Type B pancreatic cell (in vitro differentiated cells): ENCODE measurements at regions not wholly inside any gene's neighbourhood (a gene's known extent, or its start where the extent isn't known, plus 50 kb on each side); places are given as distances from the start of the nearest gene placed in this dataset.

ENCODE experiments used
- DNase-seq: peaks from one replicate; pipeline ENCODE4 v3.0.0; 2021; ENCODE audit warnings: mixed read lengths; ENCODE audit not compliant: unreplicated experiment; ENCODE audit errors: extremely low spot score
- H3K27ac Mint-ChIP-seq: 2 replicates; pipeline ENCODE4 v1.8.0; 2021; ENCODE audit warnings: mild to moderate bottlenecking, mixed read lengths
- H3K27me3 Mint-ChIP-seq: 2 replicates; pipeline ENCODE4 v1.8.0; 2021; ENCODE audit warnings: mixed read lengths
- H3K36me3 Mint-ChIP-seq: 2 replicates; pipeline ENCODE4 v1.8.0; 2021; ENCODE audit warnings: mixed read lengths
- H3K4me1 Mint-ChIP-seq: one replicate; pipeline ENCODE4 v1.8.0; 2021; ENCODE audit warnings: mixed read lengths; ENCODE audit not compliant: unreplicated experiment
- H3K4me3 Mint-ChIP-seq: 2 replicates; pipeline ENCODE4 v1.8.0; 2021; ENCODE audit warnings: mild to moderate bottlenecking, mixed read lengths
- H3K9me3 Mint-ChIP-seq: 2 replicates; pipeline ENCODE4 v1.8.0; 2021; ENCODE audit warnings: mixed read lengths
- TF ChIP-seq, protein P1 (sequence below): fragments of 200-600 bp; sonication (generic); conservative IDR thresholded peaks from 2 replicates; pipeline ENCODE4 v1.5.0; 2021; ENCODE audit warnings: antibody characterized with exemption, mild to moderate bottlenecking

- H3K9me3 Mint-ChIP-seq: no peaks in the 10 kb centered on the region
Measured at GRCh38 chr5:20556115-20556763, 568.2 kb upstream of the CDH18 start.

DNA sequence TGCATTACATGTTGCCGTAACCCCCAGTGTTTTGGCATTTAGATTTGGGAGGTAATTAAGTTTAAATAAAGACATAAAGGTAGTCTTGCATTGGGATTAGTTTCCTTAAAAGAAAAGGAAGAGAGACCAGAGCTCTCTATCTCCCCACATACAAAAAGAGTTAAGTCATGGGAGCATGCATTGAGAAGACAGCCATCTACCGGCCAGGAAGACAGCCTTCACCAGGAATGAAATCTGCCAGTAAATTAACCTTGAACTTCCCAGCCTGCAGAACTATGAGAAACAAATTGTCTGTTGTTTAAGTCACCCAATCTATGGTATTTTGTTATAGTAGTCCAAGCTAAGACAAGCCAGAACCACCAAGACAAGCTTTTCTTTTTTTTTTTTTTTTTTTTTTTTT is 567.0 kb upstream of the CDH18 start:
- no peaks in the 10 kb centered on the region for H3K36me3 Mint-ChIP-seq
- no peaks in the 10 kb centered on the region for H3K27me3 Mint-ChIP-seq
- TF ChIP-seq, protein P1, sequence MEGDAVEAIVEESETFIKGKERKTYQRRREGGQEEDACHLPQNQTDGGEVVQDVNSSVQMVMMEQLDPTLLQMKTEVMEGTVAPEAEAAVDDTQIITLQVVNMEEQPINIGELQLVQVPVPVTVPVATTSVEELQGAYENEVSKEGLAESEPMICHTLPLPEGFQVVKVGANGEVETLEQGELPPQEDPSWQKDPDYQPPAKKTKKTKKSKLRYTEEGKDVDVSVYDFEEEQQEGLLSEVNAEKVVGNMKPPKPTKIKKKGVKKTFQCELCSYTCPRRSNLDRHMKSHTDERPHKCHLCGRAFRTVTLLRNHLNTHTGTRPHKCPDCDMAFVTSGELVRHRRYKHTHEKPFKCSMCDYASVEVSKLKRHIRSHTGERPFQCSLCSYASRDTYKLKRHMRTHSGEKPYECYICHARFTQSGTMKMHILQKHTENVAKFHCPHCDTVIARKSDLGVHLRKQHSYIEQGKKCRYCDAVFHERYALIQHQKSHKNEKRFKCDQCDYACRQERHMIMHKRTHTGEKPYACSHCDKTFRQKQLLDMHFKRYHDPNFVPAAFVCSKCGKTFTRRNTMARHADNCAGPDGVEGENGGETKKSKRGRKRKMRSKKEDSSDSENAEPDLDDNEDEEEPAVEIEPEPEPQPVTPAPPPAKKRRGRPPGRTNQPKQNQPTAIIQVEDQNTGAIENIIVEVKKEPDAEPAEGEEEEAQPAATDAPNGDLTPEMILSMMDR: no peak
- no peak overlapping the region for H3K4me3 Mint-ChIP-seq
- H3K9me3 Mint-ChIP-seq: no peaks in the 10 kb centered on the region
- no peak for DNase-seq
- no peak overlapping the region for H3K27ac Mint-ChIP-seq
- no peaks in the 10 kb centered on the region for H3K4me1 Mint-ChIP-seq

More at GRCh38 chr5:20556115-20556763, 568.2 kb upstream of the CDH18 start:
- no peak overlapping the region for H3K4me3 Mint-ChIP-seq
- TF ChIP-seq, protein P1: no peak
- no peaks in the 10 kb centered on the region for H3K4me1 Mint-ChIP-seq
- no peaks in the 10 kb centered on the region for H3K27me3 Mint-ChIP-seq
- no peak overlapping the region for H3K27ac Mint-ChIP-seq
- no peaks in the 10 kb centered on the region for H3K36me3 Mint-ChIP-seq
- no peak for DNase-seq

DNA sequence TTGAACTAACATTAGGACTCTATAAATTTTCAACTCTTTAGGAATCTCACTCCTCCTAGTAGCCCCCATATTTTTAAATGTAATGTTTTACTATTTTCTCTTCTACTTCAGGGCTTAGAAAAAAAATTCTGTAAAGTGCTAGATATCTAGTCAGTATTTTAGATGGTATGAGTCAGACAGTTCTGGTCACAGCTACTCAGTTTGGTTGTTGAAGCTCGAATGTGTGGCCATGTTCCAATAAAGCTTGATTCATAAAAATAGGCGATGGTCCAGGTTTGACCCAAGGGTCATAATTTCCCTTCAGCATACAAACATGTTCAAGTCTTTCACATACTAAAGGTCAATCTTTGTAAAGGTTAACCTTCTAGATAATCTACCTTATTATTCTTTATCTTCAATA is 566.0 kb upstream of the CDH18 start:
- DNase-seq: no peak

DNA sequence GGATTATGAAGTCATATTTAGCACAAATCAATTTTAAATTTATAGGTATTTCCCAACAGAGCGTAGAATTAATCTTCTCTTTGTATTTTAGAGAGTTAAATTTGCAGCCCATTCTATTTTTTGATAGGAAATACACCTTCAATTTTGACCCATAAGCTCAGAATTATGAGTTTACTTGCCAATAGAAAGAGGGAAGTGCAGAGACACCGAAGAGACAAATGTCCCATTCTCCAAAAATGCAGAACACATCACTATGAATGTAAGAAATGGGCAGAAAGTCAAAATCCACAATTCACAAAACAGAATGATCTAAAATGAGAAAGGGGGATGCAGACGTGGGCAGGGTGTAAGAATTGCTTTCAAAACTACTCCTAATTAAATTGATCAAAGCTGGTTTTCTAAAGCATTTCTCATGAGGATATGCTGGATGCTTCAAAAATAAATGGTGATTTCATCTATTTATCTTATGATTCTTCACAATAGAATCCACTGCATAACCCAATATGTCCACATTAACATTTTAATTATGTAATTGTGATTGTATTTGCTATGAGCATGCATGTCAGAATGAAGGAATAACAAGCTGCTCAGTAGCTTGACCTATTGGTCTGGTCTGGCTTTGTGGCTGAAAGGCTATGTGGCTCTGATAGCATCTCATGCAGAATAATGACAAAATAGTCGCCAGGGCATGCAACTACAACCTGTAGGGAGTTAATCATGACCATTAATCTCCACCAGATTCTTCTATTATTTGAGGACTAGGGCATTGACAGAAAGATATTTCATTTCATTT is 550.1 kb upstream of the CDH18 start:
- H3K9me3 Mint-ChIP-seq: no peaks in the 10 kb centered on the region
- H3K36me3 Mint-ChIP-seq: no peaks in the 10 kb centered on the region
- no peaks in the 10 kb centered on the region for H3K4me1 Mint-ChIP-seq
- H3K27me3 Mint-ChIP-seq: no peaks in the 10 kb centered on the region
- TF ChIP-seq, protein P1: no peak
- no peak overlapping the region for H3K4me3 Mint-ChIP-seq
- DNase-seq: no peak
- H3K27ac Mint-ChIP-seq: no peak overlapping the region

More for the DNA sequence above, 566.0 kb upstream of the CDH18 start:
- Mint-ChIP-seq H3K4me3 (no peak overlapping the region), H3K27me3 (no peaks in the 10 kb centered on the region), H3K27ac (no peak overlapping the region), H3K9me3 (no peaks in the 10 kb centered on the region), H3K36me3 (no peaks in the 10 kb centered on the region), H3K4me1 (no peaks in the 10 kb centered on the region)
- TF ChIP-seq, protein P1: no peak

DNA sequence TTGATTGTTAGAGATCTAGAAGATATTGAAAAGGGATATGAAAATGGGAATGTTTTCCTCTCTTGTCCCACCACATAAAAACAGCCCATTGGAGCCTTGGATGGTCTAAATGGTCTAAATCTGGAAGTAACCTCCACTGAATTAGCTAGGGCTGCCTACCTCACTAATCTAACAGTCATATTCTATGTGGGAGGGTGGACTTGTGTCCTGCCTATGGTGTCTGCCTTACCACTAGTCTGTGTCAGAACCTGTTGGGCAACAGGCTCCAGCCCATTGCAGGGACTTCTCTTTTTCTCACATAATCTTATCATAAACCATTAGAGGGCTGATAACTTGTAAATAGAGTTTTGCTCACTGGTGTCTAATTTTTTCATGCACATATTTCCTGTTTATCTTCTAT is 548.8 kb upstream of the CDH18 start:
- DNase-seq: no peak
- H3K27ac Mint-ChIP-seq: no peak overlapping the region
- H3K4me1 Mint-ChIP-seq: no peaks in the 10 kb centered on the region
- no peaks in the 10 kb centered on the region for H3K27me3 Mint-ChIP-seq
- TF ChIP-seq, protein P1: no peak
- H3K4me3 Mint-ChIP-seq: no peak overlapping the region
- H3K36me3 Mint-ChIP-seq: no peaks in the 10 kb centered on the region
- no peaks in the 10 kb centered on the region for H3K9me3 Mint-ChIP-seq
